Glutamatergic neuron (in vitro differentiated cells): ENCODE measurements at regions not wholly inside any gene's neighbourhood (a gene's known extent, or its start where the extent isn't known, plus 50 kb on each side); places are given as distances from the start of the nearest gene placed in this dataset.

Experiments
- DNase-seq: peaks from one replicate; pipeline ENCODE4 v3.0.0; 2022
- H3K27ac Mint-ChIP-seq: one replicate; pipeline ENCODE4 v1.8.0; 2020; ENCODE audit warnings: mild to moderate bottlenecking, mixed read lengths, inconsistent platforms; ENCODE audit not compliant: unreplicated experiment
- H3K27me3 Mint-ChIP-seq: one replicate; pipeline ENCODE4 v1.8.0; 2020; ENCODE audit warnings: mild to moderate bottlenecking, moderate library complexity, mixed read lengths, inconsistent platforms; ENCODE audit not compliant: unreplicated experiment
- H3K36me3 Mint-ChIP-seq: one replicate; pipeline ENCODE4 v1.8.0; 2020; ENCODE audit warnings: mild to moderate bottlenecking, mixed read lengths, inconsistent platforms; ENCODE audit not compliant: unreplicated experiment
- H3K4me1 Mint-ChIP-seq: one replicate; pipeline ENCODE4 v1.8.0; 2020; ENCODE audit warnings: mild to moderate bottlenecking, low read depth, mixed read lengths, inconsistent platforms; ENCODE audit not compliant: unreplicated experiment
- H3K4me3 Mint-ChIP-seq: one replicate; pipeline ENCODE4 v1.8.0; 2020; ENCODE audit warnings: mild to moderate bottlenecking, mixed read lengths, inconsistent platforms; ENCODE audit not compliant: unreplicated experiment
- H3K9me3 Mint-ChIP-seq: one replicate; pipeline ENCODE4 v1.8.0; 2020; ENCODE audit warnings: mild to moderate bottlenecking, moderate library complexity, mixed read lengths, inconsistent platforms; ENCODE audit not compliant: unreplicated experiment
- TF ChIP-seq, protein P1 (sequence below): fragments of 200-600 bp; sonication (generic); IDR thresholded peaks from one replicate; pipeline ENCODE4 v1.5.0; 2021; ENCODE audit not compliant: partially characterized antibody, unreplicated experiment

DNA sequence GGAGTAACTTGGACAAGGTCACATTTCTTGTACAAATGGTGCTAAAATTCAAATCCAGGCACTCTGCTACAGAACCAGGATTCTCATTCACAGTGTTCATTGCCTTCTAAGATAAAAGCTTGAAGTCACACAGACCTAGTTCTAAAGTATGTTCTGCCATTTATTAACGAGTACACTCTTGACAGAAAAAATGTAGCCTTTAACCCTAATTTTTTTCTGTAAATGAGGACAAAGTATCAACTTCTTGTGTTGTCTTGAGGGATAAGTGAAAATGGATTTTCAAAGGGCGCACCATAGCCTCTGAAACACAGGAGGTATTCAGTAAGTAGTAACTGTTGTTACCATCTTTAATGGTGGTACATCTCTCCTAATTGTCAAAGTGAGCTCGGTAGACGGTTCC lies 379.8 kb upstream of the FLRT2 start:
- no peak for DNase-seq
- H3K27me3 Mint-ChIP-seq = no peaks in the 10 kb centered on the region
- H3K4me3 Mint-ChIP-seq = no peak overlapping the region
- TF ChIP-seq, protein P1, sequence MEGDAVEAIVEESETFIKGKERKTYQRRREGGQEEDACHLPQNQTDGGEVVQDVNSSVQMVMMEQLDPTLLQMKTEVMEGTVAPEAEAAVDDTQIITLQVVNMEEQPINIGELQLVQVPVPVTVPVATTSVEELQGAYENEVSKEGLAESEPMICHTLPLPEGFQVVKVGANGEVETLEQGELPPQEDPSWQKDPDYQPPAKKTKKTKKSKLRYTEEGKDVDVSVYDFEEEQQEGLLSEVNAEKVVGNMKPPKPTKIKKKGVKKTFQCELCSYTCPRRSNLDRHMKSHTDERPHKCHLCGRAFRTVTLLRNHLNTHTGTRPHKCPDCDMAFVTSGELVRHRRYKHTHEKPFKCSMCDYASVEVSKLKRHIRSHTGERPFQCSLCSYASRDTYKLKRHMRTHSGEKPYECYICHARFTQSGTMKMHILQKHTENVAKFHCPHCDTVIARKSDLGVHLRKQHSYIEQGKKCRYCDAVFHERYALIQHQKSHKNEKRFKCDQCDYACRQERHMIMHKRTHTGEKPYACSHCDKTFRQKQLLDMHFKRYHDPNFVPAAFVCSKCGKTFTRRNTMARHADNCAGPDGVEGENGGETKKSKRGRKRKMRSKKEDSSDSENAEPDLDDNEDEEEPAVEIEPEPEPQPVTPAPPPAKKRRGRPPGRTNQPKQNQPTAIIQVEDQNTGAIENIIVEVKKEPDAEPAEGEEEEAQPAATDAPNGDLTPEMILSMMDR = no peak
- H3K4me1 Mint-ChIP-seq = peaks cover 2% of the 10 kb centered on the region
- H3K27ac Mint-ChIP-seq = no peak overlapping the region
- H3K36me3 Mint-ChIP-seq = no peaks in the 10 kb centered on the region
- H3K9me3 Mint-ChIP-seq = no peaks in the 10 kb centered on the region

DNA sequence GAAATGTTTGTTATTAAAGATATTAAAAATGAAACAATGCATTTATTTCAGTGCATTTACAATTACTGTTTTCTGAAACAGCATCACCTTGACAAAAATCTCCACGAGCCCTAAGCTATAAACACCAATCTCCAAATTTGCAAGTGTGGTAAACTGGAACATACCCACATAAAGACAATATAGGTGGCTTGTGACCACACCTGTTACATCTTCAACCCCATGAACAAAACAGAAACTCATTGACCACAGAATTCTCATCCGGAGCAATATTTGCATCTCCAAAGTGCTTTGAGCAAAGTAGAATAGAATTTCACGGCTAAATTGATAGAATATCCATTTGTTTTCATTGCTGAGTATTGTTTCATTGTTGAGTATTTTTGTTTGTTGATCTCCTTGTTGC lies 375.2 kb upstream of the FLRT2 start:
- Mint-ChIP-seq H3K36me3 (no peaks in the 10 kb centered on the region), H3K9me3 (no peaks in the 10 kb centered on the region), H3K27me3 (peaks cover 3% of the 10 kb centered on the region), H3K4me3 (no peak overlapping the region), H3K27ac (no peak overlapping the region), H3K4me1 (peaks cover 2% of the 10 kb centered on the region)
- DNase-seq = no peak
- TF ChIP-seq, protein P1 = no peak

DNA sequence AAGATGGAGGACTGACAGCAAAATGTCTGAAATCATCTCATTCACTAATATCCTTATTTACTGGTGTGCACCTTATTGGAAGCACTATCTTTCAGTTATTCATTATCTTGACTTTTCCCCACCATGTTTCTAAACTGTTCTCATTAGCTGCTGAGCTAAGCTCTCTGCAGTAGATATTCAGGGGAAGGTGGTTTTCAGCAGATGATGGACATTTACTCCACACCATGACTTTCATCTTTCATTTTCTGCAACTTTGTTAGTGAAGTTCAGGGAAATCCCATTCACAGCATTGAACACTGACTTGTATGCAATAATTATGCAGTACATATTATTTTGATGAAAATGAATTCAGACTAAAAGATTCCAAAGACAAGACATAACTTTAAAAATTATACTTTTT lies 373.6 kb upstream of the FLRT2 start:
- TF ChIP-seq, protein P1 = no peak
- no peak overlapping the region for H3K4me3 Mint-ChIP-seq
- no peak overlapping the region for H3K27ac Mint-ChIP-seq
- peaks cover 2% of the 10 kb centered on the region for H3K4me1 Mint-ChIP-seq
- DNase-seq = no peak
- H3K27me3 Mint-ChIP-seq = peaks cover 3% of the 10 kb centered on the region
- H3K9me3 Mint-ChIP-seq = no peaks in the 10 kb centered on the region
- no peaks in the 10 kb centered on the region for H3K36me3 Mint-ChIP-seq

DNA sequence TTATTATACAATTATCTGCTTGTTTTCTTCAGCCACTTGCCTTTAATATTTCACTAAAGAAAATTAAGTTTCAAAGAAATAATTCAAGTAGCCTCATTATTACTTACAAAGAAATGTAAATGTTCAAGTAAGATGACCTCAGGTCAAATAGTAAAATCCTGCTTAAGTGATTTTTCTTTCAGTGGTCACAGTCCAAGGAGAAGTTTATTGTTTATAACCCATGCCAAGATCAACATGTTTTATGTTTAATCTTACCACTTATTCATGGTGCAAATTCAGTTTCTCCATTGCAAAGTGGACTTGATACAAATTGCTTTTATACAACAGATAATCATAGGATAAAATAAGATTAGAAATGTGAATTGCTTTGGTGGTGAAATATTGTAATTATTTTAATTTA lies 370.2 kb upstream of the FLRT2 start:
- no peaks in the 10 kb centered on the region for H3K36me3 Mint-ChIP-seq
- H3K4me3 Mint-ChIP-seq = no peak overlapping the region
- DNase-seq = no peak
- peaks cover 3% of the 10 kb centered on the region for H3K27me3 Mint-ChIP-seq
- H3K27ac Mint-ChIP-seq = no peak overlapping the region
- no peaks in the 10 kb centered on the region for H3K9me3 Mint-ChIP-seq
- peaks cover 2% of the 10 kb centered on the region for H3K4me1 Mint-ChIP-seq
- TF ChIP-seq, protein P1 = no peak

DNA sequence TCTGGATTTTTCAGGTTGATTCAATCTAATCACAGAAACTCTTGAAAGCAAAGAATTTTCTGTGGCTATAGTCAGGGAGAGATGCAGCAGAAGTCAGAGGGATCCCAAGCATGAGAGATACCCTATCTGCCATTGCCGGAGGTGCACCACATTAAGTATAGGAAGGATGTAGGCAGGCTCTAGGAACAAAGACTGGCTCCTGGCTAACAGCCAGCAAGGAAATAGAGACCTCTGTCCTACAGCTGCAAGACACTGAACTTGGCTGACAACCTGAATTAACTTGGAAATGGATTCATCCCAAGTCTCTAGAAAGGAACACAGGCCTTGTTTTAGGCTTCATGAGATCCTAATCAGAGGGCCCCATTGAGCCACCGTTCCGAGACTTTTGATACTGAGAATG lies 364.9 kb upstream of the FLRT2 start:
- Mint-ChIP-seq H3K36me3 (no peaks in the 10 kb centered on the region), H3K27ac (no peak overlapping the region), H3K27me3 (no peaks in the 10 kb centered on the region), H3K4me1 (no peaks in the 10 kb centered on the region), H3K4me3 (no peak overlapping the region), H3K9me3 (no peaks in the 10 kb centered on the region)
- TF ChIP-seq, protein P1 = no peak
- DNase-seq = no peak
